Activated CD4-positive, alpha-beta T cell treated with anti-CD3 and anti-CD28 coated beads, Interleukin-2, amount 50 U/mL, for 1 hour (primary cell): ENCODE measurements at regions not wholly inside any gene's neighbourhood (a gene's known extent, or its start where the extent isn't known, plus 50 kb on each side); places are given as distances from the start of the nearest gene placed in this dataset.
"Not testable (repeated sequence)": the region's sequence is repeated elsewhere in the genome, so short reads cannot be mapped to it uniquely, and the experiment has no call there.

Experiments used
- DNase-seq: peaks from one replicate; pipeline ENCODE4 v3.0.0-alpha.2; 2020

GRCh38 chr1:119191325-119191724, 50.9 kb upstream of the WARS2 start:
- no peak for DNase-seq

DNA sequence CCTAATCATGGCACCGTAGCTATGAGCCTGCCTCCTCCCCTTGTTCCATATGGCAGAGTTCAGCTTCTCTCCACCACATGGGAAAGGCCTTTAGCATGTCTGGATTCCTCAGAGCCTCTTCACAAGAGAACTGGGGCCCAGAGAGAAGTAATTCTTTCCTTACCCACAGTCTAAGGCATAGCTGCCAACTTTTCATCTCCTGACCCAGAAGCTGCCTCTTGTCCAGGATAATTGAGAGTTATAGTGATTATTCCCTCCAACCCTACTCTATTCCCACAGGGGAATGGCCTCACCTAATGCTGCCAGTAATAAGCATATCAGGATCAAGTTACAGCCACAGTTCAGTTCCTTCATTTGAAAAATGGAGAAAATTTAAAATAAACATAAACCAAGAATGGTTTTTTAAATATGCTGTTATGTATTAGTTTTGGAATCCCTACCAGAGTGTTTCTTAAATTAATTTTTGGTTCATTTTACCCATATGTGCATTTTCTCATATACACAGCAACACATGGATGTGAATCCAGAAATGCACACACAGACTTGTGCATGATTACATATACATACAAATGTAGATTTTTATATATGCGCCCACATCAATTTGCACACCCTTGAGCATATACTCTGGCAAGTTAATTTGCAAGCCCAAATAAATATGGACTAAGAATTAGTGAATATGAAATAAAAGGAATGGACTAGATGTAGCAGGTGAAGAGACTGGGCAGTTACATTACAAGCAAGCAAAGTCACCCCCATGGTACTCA, 63.9 kb upstream of the WARS2 start:
- no peak for DNase-seq

GRCh38 chr1:119204961-119205357, 64.5 kb upstream of the WARS2 start:
- no peak for DNase-seq

- DNase-seq: no peak
Observed at GRCh38 chr1:119209061-119209460, 68.6 kb upstream of the WARS2 start.

DNA sequence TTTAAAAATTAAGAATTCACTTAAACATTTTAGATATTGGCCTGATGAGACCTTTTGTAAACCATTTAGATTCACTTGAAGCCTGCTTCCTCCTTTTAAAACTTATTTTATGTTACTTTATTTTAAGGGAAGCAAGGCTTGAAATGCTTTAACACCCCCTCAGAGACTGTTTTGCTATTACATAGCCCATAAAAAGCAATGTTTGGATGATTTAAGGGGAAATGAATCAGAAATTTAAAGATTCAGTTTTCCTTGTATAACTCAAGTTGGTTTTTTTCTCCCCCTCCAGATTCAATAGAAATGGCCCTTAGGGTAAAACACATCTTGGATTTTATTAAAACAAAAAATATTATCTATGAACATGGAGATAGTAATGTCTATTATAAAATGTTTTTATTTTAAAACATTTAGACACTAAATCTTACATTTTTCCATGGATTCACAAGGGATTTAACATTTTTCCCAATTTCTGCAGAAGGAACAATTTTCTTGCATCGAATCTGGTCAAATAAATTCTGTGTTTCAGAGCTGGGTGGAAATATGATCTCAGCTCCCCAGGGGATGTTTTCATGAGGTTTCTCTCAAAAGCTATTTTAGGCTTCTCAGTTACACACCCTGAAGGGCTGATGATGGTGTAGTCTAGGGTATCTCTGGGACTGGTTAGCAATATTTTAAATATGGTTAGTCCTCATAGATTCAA, 69.3 kb upstream of the WARS2 start:
- no peak for DNase-seq

- no peak for DNase-seq
Observed at GRCh38 chr1:119210296-119210649, 69.8 kb upstream of the WARS2 start.

- DNase-seq: not testable (repeated sequence)
Observed at GRCh38 chr1:119213213-119213612, 72.8 kb upstream of the WARS2 start.

GRCh38 chr1:119214961-119215360, 74.5 kb upstream of the WARS2 start:
- DNase-seq: not testable (repeated sequence)

DNA sequence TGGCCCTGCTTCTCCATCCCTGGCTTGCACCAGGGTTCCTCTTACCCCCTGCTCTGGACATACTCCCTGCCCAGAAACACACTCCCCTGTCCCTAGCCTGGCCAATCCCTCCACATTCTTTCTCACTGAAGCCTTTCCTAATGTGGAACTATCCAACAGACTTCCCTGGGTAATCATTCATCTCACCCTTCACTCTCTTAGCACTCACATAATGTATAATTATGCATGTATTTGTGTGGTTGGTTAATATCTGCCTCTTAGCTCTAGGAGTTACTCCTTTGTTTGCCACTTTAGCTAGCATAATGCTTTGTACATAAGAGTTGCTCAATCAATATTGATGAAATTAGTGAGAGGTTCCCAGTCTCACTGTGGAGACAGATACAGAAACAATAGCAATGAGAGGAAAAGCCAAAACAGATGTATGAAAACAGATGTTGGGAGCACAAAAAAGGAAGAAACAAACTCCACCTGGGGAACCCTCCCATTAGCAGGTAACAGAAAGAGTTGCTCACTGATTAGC, 76.9 kb upstream of the WARS2 start:
- no peak for DNase-seq

- no peak for DNase-seq
Observed at GRCh38 chr1:119219711-119220110, 79.3 kb upstream of the WARS2 start.

DNA sequence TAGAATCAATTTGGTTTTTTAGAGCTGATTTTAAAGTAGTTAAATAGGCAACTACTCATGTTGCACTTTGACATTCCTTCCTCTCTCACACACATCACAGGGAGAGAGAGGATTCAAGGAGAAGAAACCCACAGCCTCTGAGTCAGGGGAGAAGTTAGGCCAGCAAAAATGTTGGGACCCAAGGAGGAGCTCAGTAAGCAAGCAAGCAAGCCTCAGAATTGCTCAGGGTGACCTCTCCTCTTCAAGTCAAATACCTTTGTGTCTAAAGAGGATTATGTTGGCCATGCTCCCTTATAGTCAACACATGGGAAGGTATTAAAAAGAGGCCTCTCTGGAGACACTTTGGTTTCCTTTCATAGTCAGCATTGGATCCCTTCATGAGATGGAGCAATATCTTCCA, 80.5 kb upstream of the WARS2 start:
- DNase-seq: no peak

DNA sequence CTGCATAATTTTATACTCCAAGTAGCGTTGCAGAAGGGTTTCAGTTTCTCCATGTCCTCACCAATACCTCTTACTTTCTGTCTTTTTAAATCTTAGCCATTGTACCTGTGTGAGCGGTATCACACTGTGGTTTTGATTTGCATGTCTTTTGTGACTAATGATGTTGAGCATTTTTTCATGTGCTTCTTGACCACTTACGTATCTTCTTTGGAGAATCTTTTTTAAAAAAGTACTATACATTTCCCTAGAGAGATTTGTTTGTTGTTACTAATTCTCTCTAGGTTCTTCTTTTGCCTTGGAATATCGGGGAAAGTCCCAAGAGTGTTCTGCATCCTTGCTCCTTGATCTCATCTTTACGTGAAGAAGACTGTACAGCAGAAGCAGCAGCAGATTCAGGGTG, 81.8 kb upstream of the WARS2 start:
- no peak for DNase-seq

DNA sequence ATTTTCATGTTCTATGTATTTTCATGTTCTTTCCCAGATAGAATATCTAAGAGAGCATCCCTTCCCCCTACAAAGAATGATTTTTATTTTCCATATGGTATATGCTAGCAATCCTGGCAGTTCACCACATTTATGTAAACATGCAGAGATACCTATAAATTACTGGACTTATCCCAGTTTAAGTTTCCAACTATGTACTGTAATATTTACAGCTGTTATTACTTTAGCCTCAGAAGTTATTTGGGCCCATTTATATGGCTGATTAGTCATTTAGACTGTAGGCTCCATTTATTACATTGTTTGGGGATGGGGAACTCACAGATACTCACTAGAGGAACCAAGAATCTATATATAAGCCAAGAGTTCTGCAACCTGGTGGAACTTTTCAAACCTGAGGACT, 84.8 kb upstream of the WARS2 start:
- no peak for DNase-seq

GRCh38 chr1:119225831-119226230, 85.4 kb upstream of the WARS2 start:
- no peak for DNase-seq

GRCh38 chr1:119226321-119226720, 85.9 kb upstream of the WARS2 start:
- DNase-seq: no peak

- DNase-seq: no peak
Observed at GRCh38 chr1:119226913-119227312, 86.5 kb upstream of the WARS2 start.

DNA sequence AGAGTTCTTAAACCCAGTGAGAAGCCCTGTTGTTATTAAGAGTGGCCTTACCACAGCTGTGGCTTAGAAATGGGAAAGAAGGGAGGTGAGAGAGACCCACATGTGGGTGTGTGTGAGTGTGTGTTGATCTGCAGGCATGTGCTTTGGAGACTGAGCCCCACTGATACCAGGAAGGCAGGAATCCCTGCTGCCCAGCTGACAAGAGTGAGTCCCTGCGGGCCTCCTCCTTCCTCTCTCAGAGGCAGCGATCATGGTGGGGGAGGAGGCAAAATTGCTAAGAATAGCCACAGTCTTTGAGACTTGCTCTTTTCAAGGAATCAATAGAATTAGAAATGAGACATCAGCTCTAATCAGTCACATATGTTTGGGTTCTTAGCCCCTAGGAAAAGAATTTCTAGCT, 87.0 kb upstream of the WARS2 start:
- DNase-seq: no peak

- DNase-seq: no peak
Observed at GRCh38 chr1:119228335-119229080, 88.1 kb upstream of the WARS2 start.

DNA sequence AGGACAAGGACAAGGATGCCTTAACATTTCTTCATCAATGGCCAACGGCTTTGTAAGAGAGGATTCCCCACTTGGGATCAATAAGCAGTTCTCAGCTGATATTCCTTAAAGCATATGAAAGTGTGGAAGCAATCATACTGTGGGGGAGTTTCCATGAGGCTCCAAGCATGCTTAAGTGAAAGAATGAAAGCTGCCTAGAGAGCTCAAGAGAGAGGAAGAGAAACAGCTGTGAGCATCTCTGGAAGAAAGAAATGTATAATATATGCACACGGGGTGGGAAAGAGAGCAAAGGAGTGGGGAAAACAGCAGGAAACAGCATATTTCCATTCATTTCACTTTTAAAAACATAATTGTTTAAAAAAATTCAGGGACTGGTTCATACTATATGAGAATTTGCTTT, 94.7 kb upstream of the WARS2 start:
- no peak for DNase-seq

DNA sequence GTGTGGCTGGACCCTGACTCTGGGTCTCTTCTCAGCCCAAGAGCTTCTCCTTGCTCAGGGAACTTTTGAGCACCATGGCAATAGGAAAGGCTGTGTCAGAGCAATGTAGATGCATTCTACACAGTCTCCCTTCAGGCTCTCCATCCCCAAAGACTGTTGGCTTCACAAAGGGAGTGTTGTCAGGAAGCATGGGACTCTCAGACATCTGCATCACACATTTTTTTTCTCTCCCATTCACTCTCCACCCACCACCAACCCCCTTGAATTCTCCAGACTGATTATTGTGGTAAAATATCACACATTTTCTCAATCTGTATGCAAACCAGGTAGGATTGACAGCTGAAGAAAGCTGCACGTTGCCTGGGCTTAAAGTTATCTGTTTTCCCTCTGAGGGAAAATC, 105.4 kb upstream of the WARS2 start:
- no peak for DNase-seq

- DNase-seq: no peak
Observed at GRCh38 chr1:119249283-119249682, 108.8 kb upstream of the WARS2 start.

GRCh38 chr1:119250299-119250698, 109.8 kb upstream of the WARS2 start:
- no peak for DNase-seq

GRCh38 chr1:119251751-119252150, 111.3 kb upstream of the WARS2 start:
- no peak for DNase-seq

DNA sequence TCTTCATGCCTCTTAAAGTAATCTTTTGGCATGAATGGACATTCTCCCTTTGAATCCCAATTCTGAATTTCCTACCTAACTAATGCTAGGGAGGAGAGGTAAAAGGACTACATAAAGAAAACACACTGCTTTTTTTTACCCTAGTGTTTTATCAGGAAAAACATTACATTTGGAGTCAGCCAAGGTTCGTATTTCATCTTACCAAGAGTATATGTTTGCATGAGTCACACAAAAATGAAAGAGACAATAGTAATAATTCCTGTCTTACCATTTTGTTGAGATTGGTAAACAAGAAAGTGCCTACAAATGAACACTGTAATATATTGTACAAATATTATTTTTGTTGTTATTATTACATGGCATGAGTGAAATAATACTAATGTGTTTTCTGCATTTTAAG, 112.9 kb upstream of the WARS2 start:
- DNase-seq: no peak
